GM21447 (cell line): ENCODE measurements at regions not wholly inside any gene's neighbourhood (a gene's known extent, or its start where the extent isn't known, plus 50 kb on each side); places are given as distances from the start of the nearest gene placed in this dataset.

Experiments
- ATAC-seq: cut with Tn5 transposase; IDR thresholded peaks from one replicate; pipeline ENCODE4 v1.9.1; 2021; ENCODE audit not compliant: unreplicated experiment

DNA sequence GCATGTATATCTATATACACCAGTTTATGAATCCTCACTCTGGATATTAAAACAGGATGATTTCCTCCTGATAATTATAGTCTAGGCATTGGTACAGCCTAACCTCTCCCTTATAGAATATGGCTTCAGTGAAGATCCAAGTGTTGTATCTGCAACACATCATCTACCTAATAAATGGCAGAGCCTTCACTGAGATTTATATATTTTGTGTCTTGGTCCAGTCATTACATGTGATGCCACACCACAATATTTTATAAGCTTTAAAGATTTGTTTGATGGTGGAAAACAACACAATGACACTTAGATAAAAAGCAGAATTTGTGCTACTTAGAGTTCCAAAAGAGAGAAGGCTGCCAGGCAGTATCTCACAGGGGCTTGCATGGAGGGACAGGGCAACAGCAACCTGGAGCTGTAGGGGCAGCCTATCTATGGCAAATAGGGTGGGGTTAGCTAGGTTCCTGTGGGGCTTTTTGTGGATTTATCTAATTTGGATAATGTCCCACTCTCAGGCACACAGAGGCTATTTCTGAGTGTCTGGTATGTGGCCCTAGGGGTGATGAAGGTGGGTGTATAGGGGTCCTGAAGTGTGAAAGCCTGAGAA is 1736.7 kb upstream of the PRR20A start:
- ATAC-seq, result no peak

DNA sequence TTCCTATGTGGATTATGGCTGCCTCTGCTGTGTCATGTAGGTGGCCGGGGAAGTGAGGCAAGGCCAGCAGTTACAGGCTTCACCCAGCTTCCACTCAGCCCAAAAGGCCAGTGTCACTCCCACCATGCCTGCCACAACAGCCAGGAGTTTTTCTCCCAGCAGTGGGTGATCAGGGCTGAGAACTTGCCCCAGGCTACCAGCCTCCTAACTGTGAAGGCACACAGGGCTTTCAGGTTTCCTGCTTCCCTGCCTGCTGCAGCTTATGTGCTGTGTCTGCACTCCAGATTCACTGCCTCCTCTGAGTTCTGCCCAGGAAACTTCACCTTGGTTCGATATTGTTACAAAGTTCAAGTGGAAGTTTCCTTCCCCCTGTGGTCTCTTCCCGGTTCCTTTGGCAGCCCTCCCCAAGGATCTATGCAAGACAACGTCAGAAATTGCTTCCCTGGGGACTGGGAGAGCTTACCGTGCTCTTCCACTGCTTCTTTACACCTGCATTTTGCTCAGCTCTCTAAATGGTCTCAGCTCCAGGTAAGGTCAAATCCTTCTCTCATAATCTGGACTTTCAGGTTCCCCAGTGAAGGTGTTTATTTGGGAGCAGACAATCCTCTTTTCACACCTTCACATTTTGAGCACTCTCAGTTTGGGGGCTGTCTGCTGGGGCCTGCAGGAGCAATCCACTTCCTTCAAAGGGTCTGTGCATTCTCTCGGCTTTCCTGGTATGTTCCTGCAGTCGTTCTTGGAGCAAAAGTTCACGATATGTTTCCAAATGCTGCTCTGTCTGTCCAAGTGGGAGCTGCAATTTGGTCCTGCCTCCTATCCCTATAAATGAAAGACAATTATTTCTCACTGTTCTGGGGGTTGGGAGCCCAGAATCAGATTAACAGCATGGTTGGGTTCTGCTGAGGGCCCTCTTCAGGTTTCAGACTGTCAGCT is 1730.1 kb upstream of the PRR20A start:
- ATAC-seq, result no peak

DNA sequence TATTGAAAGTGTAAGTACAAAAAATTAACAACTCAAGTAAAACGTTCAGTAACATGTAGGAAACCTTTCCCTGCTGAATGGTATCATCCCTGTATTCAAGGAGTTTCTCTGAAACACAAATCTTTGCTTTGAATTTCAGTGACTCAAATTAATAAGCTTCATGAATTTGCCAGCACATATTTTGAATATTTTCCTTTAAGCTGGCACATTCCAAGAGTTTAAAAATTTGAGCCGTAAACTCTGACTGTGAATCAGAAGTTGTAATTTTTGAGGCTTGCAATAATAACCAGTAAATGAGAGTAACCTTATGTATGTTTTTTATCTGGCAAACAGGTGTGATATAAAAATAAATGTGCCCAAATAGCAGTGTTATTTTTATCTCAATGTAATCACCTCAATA is 1722.6 kb upstream of the PRR20A start:
- ATAC-seq, result no peak

DNA sequence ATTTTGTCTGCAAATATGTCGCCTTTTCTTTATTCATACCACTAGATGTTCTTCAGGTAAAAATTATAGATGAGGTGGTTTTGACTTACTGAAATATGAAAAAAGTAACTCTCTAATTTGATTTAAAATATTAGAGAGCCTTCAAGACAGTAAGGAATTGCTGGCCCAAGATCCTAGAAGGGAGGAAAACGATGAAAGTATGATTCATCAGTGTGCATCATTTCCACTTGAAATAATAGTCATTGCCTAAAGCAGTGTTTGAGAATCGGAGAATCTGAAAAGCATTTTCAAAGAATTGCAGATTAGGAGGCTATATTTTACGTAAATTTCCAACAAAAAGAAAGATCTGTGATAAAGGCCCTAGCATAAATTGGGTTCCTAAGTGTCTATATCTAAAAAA is 1707.9 kb upstream of the PRR20A start:
- ATAC-seq, result no peak

DNA sequence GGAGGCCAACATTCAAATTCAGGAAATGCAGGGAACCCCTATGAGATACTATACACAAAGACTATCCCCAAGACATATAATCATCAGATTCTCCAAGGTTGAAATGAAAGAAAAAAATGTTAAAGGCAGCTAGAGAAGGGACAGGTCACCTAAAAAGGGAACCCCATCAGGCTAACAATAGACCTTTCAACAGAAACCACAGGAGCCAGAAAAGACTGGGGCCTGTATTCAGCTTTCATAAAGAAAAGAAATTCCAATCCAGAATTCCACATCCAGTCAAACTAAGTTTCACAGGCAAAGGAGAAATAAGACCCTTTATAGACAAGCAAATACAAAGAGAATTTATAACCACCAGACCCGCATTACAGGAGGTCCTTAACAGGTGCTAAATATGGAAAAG is 1703.6 kb upstream of the PRR20A start:
- no peak for ATAC-seq

DNA sequence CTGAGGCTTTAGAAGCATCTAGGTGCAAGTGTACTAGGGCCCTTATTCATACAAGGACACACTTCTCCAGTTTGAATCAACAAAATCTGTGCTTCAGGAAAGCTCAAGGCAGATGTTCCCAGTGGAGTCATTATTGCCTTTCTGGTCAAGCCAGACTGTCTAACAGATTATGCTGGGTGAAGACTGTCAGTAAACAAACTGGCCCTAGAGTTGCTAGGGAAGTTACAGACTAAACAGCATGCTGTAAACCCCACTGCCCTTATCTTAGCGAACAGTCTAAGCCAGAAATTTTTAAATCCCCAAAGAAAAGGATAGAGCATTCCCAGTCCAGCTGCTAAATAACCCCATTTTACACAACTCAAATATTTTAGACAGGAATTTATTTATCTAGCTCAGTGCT is 1701.3 kb upstream of the PRR20A start:
- ATAC-seq, result no peak

DNA sequence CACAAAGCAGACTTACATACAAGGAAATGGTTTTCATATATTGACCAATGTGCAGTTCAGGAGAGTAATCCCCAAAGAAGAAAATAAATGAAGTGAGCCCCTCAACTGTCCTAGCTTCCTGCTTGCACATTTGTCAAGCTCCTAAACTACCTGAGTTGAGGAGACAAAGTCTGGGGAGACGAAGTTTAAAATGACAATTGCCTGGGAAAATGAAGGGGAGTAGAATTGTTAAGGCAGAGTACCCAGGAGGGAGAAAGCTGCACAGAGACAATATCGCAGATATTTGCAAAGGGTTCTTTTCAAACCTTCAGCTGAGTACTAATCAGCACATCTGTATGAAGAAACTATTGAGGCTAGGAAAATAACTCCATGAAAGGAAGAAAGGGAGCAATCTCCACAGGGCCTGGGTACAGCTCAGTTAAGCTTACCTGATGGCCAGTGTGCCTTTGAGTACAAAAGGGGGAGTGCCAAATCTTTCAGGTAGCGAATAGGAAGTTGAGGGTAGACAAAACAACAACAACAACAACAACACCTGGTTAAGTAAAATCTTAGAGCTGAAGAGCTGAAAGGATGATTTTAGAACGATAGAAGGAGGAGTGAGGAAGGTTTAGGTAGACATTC is 1700.1 kb upstream of the PRR20A start:
- ATAC-seq, result no peak

DNA sequence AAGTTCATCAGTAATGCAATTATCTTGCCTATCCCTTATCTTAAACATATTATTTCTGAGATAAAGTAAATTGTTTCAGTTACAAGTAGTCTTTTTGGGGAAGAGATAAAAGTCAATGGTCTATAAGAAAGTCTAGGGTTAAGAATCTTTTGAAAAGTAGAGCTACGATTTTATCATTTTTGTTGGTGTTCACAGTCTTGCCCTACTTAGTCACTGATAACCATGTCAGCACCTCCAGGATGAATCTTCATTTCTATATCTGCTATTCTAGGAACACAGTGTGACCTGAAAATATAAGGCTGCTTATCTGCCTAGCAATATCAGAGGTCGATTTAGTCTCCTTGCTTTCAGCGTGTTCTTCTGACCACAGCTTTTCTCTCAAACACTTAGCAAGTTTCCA is 1676.5 kb upstream of the PRR20A start:
- ATAC-seq, result no peak

DNA sequence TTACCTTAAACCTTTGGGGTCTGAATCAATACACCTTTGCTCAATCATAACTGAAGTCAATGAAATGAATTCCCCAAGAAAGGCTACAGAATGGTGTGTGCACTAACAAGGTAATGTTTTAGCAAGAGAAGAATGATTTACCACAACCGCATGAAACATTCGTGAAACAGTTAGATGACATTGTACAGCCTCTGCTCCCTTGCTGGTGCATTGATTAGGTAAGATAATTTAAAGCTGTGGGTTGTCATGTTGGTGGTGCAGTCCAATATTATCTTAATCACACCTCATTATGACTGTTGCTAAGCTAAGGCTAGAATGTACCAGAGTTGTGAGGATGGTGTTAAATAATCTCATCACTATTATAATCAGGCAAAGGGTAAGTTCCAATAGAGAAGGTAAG is 1673.2 kb upstream of the PRR20A start:
- no peak for ATAC-seq

DNA sequence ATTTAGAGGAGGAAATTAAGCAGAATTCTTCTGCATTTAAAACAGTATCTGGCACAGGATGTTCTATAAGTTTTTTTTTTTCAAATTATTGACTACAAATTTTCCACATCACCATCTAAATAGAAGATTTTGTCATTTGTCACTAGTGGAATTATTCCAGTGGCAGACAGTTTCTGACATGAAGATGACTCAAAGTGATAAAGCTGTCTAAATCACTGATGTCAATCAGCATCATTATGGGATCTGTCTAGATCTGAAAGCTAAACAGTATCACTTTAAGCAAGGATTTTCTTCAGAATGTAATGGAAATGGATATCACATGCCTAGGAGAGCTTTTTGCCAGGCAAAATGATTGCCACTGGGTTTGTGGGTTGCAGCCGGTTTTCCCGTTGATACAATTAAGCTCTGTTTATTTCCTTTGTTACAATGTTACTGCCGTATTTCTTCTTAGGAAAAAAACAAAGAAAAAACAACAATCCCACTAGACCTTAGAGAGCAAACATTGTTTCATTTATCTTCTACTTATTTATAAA is 1657.0 kb upstream of the PRR20A start:
- no peak for ATAC-seq

DNA sequence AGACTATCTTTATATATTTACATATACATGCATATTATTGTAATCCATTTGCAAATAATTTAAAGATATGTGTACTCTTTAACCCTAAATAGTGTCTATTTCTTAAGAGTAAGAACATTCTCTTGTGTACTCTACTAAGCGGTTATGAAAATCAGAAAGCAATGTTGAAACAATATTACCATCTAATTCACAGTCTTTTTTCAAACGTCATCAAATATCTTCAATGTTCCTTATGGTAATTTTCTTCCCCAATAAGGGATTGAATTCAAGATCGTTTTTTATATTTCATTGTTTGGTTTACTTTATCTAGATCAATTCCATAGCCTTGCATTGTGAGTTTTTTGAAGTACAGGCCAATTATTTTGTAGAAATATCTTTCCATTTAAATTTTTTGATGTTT is 1647.4 kb upstream of the PRR20A start:
- no peak for ATAC-seq

DNA sequence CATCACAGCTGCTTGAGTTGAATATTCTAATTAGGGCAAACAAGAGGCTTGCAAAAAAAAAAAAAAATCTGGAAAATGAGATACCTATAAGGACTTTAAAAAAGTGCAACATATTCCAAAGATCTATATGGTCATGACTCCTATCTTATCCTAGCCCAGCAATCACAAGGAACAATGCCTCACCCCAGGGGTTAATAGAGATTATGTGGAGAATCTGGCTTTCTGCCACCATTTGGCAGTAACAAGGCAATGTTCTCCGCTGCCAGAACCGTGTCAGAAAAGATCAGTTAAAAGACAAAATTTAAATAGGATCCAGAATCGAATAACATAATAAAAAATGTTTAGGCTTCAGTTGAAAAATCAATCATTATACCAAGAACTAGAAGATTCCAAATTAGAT is 1643.2 kb upstream of the PRR20A start:
- ATAC-seq, result no peak

DNA sequence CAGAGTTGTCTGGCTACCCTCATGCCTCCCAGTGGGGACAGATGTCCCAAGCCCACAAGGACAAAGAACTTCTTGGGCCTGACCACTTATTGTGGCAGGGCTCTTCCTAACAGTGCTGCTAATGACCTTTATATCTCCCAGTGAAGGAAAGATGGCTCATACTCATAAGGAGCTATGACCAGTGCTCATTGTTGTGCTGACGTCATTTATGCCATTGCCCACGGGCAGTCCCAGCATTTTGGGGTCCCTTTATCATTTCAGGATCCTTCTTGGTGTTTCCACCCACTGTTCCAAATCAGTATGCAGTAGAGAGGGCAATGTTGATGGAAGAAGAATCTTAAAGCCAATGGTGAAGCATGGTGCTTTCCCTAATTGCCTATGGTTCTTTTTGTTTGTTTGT is 1640.0 kb upstream of the PRR20A start:
- no peak for ATAC-seq

DNA sequence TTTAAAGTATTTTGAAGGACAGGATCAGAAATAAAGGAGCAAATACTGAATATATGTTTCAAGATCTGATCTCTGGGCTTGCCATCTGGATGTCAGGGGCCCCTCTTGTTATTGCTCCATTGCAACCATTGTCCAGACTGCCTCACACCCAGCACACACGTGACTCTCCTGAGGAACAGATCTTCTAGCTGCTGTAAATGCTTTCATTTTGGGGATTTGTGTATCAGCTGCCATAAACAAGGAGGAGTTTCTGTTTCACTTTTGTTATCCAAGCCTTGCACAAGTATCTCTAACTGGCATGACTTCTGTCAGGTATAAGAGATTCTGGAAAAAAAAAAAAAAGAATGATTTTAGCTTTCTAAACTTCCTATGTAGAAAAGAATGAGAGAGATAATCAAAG is 1624.1 kb upstream of the PRR20A start:
- no peak for ATAC-seq

DNA sequence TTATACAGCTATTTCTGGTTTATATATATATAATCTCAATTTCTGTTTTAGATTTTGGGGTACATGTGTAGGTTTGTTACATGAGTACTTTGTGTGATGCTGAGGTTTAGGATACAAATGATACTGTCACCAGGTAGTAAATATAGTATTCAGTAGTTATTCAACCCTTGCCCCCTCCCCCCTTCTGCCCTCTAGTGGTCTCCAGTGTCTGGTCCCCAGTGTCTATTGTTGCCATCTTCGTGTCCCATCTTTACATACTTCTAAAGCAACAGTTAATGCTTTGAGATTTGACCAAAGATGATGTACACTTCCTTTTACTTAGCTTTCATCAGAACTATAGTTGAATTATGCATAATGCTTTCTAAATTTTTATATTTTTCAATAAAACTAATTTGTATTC is 1623.4 kb upstream of the PRR20A start:
- ATAC-seq, result no peak

DNA sequence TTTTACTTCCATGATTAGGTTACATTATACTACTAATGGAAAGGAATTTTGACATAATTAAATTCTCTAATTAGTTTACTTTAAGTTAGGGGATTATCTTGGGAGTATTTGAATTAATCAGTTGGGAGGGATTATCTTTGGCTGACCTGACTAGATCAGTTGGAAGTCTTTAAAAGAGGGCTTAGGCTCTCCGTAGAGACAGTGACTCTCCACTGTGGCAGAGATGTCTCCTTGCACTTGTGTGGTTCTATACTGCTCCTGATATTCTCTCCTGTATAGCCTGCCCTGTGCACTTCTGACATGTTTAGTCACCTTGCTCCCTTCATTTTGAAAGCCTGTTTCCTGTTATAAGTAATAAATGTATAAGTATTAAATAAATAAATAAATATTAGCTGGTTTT is 1612.3 kb upstream of the PRR20A start:
- ATAC-seq, result no peak

DNA sequence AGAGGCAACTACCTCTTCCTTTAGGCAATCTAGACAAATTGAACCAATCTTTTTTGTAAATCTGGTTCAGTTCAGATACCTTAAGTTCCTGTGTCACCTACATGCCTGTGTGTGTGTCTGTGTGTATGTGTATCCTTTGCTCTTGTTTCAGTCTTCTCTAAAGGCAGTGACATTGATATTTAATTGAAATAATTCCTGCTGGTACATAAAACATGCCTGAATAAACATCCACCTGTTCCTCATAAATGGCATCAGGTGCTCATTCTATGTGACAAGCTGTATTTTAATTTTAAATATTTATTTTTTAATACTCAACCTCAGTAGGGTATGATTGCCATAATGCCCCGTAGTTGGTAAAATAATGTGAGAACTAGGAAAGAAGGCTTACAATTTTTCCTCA is 1606.4 kb upstream of the PRR20A start:
- ATAC-seq, result no peak

DNA sequence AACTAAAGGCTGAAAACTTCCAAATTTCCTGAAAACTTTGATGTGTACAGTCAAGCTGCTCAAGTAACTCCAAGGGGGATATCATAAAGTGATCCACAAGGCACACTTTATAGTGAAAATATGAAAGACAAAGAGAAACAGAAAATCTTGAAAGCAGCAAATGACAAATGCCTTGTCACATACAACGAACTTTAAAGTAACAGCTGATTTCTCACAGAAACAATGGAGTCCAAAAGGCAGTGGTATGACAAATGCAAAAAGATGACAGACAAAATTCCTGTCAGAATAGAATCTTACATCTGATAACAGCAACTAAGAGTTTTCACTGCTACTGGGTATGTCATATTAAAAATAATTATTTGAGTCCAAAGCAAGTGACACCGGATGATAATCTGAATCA is 1602.3 kb upstream of the PRR20A start:
- ATAC-seq, result no peak

DNA sequence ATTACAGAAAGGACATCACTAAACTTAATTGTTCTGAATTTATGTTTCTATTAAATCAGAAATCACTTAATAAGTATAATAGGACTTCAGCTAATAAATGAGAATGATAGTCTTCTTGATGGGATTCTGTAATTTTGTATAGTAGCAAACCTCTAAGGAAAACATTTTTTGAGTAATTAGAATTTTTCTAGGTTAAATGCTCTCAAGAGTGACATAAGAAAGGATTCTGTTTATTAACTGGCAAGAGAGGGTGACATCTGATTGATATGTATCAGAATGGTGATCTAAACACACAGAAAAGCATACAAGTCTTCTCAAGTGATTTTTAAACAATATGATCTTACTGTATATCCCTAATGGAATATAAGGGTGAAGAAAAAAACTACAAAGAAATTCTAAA is 1597.7 kb upstream of the PRR20A start:
- ATAC-seq, result no peak

DNA sequence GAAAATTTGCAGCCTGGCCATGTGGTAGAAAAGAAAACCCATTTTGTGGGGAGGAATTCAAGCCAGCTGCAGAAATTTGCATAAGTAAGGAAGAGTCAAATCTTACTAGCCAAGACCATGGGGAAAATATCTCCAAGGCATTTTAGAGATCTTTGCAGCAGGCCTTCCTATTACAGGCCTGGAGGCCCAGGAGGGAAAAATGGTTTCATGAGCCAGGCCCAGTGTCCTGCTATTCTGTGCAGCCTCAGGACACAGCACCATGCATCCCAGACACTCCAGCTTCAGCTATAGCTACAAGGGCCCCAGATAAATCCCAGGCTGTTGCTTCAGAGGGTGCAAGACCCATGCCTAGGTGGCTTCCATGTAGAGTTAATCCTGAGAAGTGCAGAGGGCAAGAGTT is 1590.1 kb upstream of the PRR20A start:
- ATAC-seq, result no peak

DNA sequence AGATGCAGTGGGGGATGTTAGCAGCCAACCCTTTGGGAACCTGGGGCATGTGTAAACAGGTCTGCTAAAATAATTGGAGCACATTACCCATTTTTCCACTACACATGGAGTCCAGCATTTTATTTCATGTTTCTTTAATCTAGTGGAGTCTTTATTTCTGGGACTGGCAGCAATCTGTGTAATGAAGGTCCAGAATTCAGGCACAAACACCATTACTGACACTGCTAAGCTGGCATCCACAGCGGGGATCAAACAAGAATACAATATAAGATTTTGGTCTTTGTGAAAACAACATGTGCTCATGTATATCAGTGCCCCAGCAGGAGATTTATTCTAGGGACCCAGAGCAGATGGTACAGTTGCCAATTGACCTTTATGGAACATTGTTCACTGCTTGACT is 1587.0 kb upstream of the PRR20A start:
- no peak for ATAC-seq

DNA sequence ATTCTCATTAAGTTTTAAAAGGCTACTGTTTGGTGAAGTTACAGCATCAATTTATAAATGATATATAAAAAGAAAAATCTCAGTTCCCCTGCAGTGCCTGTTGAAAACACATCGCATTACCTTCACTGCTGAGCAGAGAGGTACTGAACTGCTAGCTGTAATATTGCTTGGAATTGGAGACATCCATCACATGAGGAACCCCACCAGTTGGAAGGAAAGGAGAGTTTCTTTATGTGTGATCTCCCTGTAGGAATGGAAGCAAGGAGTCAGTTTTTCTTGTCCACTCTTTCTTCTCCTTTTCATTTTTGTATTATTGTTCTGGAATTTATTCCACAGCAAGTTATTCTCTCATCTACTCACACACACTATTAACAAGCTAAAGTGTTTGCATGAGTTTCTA is 1586.0 kb upstream of the PRR20A start:
- ATAC-seq, result no peak
